ENCODE measurements at regions not wholly inside any gene's neighbourhood (a gene's known extent, or its start where the extent isn't known, plus 50 kb on each side); places are given as distances from the start of the nearest gene placed in this dataset.

DNA sequence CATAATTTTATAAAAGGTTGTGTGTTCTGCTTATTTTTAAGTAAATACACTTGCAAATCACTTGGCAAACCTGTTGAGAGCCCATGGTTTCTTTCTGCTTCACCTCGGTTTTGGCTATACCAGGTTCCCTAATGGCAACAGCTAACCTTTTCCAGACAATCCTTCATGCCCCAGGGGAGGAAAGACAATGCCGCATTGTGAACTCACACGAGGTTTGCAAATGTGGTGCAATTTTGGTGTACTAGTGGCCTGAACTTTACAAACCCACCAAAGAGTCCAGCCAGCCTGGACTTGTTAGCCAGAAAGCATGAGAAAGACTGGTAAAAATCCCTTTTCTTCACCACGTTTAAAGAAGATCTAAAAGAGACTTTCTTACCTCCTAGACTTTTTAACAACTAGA, 84.8 kb upstream of the SOX4 start:
- no peak for DNase-seq (ENCODE audit: low read depth in 4 of 4, low spot score in 3 of 4)

DNA sequence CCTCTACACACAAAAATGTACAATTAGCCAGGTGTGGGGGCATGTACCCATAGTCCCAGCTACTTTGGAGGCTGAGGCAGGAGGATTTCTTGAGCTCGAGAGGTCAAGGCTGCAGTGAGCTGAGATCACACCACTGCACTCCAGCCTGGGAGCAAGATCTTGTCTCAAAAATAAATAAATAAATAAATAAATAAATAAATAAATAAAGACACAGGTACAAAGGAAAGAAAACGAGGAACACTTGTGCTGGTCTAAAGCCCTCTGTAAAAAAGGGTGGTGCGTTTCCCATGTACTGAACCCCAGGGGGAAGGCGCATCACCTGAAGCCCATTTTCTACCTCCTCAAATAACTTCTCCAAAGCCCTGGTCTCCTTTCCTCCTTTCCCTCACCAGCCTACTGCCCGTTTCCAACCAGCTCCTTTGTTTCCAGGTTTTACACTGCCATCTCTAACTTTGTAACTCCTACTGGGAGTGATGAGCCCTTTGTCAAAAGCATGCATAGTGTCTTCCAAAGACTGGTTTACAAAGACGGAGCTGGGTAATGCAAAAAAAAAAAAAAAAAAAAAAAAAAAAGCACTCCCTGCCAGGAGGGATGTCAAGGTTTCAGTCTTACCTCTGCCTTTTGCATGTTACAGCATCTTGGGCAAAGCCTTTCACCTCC, 81.5 kb upstream of the SOX4 start:
- DNase-seq (ENCODE audit: low read depth in 4 of 4, low spot score in 3 of 4) = no peak

DNA sequence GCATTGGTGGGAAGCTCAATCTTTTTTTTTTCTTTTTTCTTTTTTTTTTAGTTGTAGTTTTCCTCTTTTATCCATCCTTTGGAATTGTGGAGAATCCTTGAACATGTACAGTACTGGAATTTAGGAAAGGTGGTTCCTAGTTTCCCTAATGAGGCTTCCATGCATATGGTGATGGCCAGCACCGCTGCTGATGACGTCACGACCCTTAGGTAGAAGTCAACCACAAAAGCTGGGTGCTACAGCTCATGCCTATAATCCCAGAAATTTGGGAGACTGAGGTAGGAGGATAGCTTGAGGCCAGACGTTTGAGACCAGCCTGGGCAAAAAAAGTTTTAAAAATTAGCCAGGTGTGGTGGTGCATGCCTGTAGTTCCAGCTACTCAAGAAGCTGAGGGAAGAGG, 79.3 kb upstream of the SOX4 start:
- no peak for DNase-seq (ENCODE audit: low read depth in 4 of 4, low spot score in 3 of 4)

DNA sequence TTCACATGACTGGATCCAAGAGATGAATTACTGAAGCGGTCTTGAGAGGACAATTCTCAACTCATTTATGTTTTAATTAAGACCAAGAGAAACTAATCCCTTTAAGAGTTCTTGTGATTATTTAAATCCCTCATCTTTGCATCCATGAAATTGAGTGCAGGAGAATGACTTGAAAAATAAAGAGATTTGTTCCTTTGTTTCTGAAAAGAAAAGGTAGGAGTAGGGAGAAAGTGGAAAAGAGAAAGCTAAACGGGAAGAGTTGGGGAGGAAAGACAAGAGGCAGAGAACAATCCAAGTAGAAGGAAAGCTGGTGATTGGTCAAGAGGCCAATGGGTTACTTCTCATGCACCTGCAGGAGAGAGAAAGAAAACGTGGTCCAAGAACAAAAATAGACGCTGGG, 75.2 kb upstream of the SOX4 start:
- no peak for DNase-seq (ENCODE audit: low read depth in 4 of 4, low spot score in 3 of 4)

DNA sequence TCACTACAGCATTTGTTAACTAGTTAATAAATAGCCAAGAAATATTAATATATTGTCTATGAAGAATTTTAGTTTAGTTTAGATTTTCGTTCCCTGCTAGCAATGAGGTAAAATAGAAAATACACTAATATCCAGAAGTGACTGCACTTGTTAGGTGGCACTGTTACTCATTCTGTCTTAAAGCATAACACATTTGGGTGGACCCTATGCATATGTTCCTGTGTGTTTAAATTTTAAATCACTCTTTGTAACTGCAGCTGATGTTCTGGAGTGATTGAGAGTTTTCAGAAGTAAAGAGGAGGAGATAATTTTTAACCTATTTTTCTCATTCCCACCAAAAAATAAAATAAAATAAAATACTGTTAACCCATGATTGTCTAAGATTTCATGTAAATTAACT, 73.9 kb upstream of the SOX4 start:
- no peak for DNase-seq (ENCODE audit: low read depth in 4 of 4, low spot score in 3 of 4)

DNA sequence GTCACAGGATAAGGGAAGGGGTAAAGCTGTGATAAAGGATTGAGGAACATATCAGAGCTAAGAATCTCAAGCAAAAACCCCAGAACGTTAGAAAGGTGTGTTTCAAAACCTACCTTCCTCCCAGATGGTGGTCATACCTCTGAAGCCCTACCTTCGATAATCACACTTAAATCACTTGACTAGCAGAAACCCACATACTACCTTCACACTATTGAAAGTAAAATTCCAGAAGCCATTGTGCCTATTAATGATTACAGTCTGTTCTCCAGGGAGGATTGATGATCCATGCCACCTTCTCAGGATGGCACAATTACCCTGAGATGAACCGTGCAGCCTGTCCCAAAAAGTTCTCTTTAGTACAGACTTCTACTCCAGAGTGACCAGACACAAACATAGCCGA, 72.3 kb upstream of the SOX4 start:
- no peak for DNase-seq (ENCODE audit: low read depth in 4 of 4, low spot score in 3 of 4)

DNA sequence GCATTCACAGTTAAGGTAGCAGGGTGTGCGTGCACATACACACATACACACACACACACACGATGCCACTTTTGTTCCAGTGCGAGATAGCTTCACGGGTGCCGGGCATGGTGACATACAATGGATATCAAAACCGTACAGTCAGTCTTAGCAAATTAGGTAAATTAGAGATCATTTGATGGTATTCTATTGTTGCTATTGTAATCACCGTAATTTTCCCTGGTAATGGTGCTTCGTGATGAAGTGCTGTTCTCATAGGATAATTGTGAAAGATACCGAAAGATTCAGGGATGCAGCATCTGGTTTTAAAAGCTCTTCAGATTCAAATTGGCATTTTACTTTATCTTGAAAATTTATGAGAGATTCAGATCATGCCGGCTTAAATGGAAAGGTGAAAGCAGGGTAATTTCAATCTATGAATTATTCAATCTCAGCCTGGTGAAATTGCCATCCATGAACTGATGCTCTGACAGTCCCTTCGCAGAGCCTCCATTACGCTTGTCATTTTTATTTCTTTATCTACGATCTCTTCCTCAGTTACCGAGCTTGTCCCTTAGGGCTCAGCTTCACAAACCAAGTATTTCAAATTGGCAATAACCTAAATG, 71.3 kb upstream of the SOX4 start:
- DNase-seq (ENCODE audit: low read depth in 4 of 4, low spot score in 3 of 4) = no peak

DNA sequence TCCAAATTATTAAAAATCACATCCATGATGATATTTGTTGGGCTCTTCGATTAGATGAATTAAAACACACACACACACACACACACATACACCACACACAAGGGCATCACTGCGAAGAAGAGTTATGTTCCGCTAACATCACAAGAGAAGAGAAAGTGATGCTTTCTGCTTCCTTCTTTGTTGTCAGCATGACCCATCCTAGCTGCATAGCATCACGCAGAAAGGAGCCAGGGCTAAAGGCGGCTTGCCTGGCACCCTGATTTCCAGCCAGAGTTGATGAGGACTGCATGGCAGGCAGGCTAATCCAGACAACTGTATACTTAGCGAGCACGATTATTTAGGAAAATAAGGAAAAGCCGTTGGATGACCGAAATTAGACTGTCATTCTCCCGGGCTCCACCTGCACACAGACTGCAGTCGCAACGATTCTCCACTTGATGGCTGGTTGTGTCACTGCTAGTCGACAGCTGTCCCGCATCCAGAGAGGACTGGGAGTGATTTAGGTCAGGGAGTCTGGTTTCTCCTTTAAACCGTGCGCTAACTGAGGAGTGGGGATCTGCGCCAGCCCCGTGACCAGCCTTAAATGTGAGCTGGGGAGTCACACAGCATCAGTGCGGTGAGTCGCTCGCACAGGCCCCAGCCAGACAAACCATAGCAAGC, 70.6 kb upstream of the SOX4 start:
- no peak for DNase-seq (ENCODE audit: low read depth in 4 of 4, low spot score in 3 of 4)

DNA sequence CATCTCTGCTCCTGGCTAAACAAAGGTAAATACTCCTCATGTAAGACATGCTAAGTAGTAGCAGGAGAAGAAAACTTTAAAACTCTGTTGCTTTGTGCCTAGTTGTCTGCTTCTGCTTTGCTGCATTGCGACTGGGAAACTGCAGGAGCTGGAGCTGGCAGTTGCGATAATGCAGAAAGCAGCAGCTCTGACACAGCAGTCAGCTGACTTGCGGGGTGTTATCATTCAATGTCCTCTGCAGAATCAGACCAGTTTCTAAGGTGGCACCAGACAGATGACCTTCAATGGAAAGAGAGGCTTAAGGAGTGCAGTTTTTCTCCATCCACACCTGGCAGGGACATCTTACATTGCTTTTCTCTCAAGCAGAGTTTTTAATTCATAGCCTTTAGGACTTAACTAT, 69.9 kb upstream of the SOX4 start:
- no peak for DNase-seq (ENCODE audit: low read depth in 4 of 4, low spot score in 3 of 4)

DNA sequence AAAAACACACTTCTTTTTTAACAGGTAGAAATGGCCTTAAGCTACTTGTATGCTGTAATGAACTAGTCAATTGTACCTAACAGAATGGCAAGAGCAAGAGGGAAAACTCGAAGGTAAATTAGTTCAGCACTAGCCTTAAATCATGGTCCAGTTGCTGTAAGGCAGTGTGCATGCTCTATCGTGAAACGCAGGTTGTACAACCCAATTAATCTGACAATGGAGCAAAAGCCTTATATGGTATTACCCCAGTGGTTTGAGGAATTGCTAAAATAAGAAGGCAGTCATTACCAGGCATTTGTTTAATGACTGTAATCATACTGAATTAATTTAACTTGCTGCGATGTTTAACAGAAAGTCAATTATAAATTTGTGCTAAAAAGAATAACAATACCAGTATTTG, 69.3 kb upstream of the SOX4 start:
- no peak for DNase-seq (ENCODE audit: low read depth in 4 of 4, low spot score in 3 of 4)

DNA sequence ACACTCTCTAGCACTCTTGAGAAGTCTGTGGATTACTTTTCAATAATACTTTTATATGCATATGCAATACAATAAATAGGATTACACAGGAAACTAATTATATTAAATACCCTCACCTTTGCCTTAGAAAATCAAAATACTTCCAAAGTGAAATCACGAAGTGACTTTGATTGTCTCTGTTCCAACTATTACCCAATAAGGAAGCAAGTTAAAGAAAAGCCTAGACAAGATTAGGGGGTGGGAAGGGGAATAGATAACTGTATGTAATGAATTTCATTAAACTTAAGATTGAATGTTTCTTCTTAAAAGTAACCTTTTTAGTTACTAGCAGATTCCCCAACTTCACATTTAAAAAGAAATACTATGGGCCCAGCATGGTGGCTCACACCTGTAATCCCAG, 66.6 kb upstream of the SOX4 start:
- DNase-seq (ENCODE audit: low read depth in 4 of 4, low spot score in 3 of 4) = no peak

DNA sequence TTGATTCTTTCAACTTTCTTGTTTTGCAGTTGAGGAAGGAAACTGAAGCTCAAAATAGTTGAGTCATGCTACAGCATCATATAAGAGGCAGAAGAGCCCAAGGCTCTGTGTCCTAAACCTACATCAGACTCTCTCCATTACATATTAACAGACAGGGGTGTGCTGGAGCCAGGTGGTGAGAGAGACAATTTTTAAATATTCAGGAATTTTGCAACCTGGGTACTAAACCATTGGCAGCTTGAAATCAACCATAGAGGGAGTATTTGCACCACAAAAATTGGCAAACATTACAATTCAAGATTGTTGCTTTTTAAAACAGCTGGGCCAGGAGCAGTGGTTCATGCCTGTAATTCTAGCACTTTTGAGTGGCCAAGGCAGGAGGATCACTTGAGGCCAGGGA, 65.8 kb upstream of the SOX4 start:
- no peak for DNase-seq (ENCODE audit: low read depth in 4 of 4, low spot score in 3 of 4)

DNA sequence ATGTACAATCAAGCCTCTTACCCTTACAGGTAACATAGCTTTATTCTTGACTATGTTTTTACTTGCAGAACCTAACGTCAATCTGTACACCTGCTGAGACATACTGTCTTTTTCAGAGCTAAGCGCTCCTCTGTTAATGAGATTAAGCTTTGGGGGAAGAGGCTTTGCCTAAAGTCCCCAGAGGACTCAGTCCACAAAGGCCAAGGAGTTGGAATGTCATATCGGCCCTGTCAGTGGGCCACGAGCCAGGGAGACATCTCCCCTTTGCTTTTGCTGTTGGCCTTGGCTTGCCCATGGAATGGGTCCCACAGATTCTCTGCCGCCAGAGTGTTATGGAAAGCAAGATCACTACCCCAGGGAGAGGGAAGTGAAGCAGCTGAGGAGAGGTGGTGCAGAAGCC, 64.1 kb upstream of the SOX4 start:
- no peak for DNase-seq (ENCODE audit: low read depth in 4 of 4, low spot score in 3 of 4)

DNA sequence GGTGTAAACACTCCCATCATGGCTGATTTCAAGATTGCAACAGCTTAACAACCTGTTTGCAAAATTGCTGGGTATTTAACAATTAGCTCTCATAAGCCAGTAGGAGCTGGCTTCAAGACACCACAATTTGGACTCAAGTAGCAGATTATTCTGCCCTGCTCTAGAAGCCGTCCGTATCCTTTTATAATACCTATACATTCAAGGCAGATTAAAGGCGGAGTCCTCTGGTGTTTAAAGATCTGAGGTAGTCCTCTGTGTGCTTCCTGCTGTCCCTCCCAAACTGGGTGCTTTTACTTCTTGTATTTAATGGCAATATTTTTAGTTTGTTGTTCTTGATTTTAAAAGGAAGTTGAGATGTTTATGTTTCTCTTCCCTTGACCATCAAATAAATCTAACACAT, 62.2 kb upstream of the SOX4 start:
- no peak for DNase-seq (ENCODE audit: low read depth in 4 of 4, low spot score in 3 of 4)

DNA sequence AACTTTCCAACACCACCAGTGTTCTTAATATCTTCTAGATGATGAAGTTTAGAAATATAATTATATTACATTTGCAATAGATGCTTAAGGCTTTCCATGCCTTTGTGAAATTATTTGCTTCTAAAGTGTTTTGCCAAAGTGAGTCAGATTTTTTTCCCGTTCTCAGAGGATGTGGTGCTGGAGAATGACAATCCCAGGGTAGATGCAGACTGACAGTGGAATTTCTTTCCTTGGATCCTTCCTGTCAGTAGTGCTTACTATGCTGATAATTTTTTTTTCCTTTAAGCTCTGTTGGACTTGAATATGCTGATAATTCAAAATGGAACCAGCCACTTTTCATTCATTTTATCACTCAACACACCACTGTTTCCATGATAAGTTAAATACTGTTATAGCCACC, 59.9 kb upstream of the SOX4 start:
- DNase-seq (ENCODE audit: low read depth in 4 of 4, low spot score in 3 of 4) = no peak

DNA sequence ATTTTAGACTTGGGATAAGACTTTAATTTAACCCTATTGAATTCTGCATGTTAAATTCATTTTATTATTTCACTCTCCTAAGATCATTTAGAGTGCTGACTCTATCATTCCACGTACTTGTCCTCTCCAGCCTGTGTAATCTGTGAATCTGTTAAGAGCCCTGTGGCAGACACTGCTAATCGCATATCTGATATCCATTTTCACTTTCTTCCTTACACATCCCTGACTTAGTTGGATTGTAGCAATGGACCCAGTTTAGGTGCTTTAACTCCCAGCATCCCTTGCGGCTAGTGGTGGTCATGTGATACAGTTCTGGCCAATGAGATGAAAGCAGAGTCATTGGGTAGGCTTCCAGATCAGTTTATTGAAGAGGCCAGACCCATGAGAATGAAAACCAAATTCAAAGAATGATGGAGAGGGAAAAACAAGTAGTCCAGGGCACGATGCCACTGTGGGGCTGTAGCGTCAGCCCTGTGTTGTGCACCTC, 57.2 kb upstream of the SOX4 start:
- DNase-seq (ENCODE audit: low read depth in 4 of 4, low spot score in 3 of 4) = no peak

DNA sequence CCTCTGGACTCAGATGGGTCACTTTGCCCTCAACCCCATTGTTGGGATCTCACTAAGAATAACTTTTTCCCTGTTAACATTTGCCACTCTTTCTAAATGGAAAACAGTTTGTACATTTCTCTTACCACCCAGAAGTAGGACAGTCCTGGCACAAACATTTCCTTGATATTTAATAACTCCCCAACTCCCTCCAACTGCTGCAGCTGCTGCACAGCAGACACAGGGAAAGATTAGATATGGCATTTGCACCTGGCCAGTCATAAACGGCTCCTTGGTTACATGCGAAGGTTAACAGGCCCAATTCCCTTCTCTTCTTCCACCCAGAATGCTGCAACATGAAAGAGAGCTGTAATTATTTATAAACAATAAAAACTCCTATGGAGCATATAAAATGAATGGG, 55.9 kb upstream of the SOX4 start:
- no peak for DNase-seq (ENCODE audit: low read depth in 4 of 4, low spot score in 3 of 4)

DNA sequence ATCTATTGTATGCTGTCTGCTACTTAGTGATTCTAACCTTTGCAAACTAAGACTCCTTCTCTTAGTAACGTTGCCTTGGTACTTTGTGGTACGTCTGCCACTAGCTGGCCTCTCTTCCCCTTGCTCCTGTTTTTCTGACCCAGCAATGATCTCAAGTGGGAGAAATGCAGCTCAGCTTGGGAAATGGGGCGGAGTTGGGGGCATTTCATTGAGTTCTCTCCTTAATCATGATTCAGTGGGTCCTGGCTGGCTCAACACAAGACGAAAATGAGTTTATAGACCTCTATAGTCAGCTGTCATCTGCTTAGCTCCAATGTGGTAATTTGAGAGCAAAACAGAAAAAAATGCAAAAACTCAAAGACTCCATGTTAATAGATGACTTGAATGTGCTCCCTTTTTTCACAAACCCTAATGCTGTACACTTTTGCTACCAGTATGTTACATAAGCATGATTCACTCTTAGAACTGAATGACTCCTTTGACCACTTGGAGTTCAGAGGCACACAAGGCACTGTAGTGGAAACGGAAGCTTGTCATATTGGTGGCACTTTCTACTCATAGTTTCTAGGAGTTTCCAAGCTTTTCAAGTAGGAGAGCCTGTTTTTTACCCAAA, 55.3 kb upstream of the SOX4 start:
- no peak for DNase-seq (ENCODE audit: low read depth in 4 of 4, low spot score in 3 of 4)

DNA sequence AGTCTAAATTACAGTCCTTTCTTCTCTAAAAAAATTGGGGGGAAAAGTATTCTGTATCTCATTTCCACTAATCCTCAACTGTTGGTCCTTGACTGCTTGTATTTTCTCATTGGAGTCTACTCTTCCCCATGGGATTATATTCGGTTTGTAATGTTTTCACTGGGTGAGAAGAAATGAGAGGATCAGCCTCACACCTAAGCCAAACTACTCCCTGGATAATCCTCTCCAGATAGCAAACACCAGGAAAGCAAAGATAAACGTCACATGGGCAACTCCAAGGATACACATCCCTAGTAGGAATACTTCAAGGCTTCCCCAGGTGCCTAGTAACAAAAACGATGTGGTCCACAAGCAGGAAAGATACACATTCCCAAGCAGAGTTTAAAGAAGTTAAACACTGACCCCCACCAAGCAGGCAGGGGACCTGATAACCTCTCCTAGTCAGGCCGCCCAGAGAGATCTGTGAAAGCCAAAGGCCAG, 53.9 kb upstream of the SOX4 start:
- no peak for DNase-seq (ENCODE audit: low read depth in 4 of 4, low spot score in 3 of 4)

Measured in left renal pelvis (tissue), 4 donors.